ENCODE measurements at regions not wholly inside any gene's neighbourhood (a gene's known extent, or its start where the extent isn't known, plus 50 kb on each side); places are given as distances from the start of the nearest gene placed in this dataset.

- no peak for TF ChIP-seq EZH2 (IDR thresholded peaks at IDR 0.05; ENCODE audit: low read depth, unreplicated experiment)
- TF ChIP-seq NANOG (IDR thresholded peaks at IDR 0.05; ENCODE audit: borderline replicate concordance) = no peak
- TF ChIP-seq ZNF331 (CRISPR knock-in tag; IDR thresholded peaks at IDR 0.05; ENCODE audit: low read depth) = no peak
- TF ChIP-seq REST (IDR thresholded peaks at IDR 0.05; ENCODE audit: unreplicated experiment) = no peak
- TF ChIP-seq ETS1 (IDR thresholded peaks at IDR 0.05) = no peak
- TF ChIP-seq POLR2AphosphoS5 (IDR thresholded peaks at IDR 0.05; ENCODE audit: low read depth) = no peak
- TF ChIP-seq STAT1 (IDR thresholded peaks at IDR 0.05; ENCODE audit: unreplicated experiment) = no peak
These were observed 233.6 kb downstream of the SMAD2 start (continued) for GRCh38 chr18:47696870-47697269.

GRCh38 chr18:47691611-47692010 lies 238.8 kb downstream of the SMAD2 start:
- H3K27me3 Mint-ChIP-seq (ENCODE audit: insufficient read depth, low read depth, poor library complexity) = peaks cover 1% of the 10 kb centered on the region
- H3K4me2 ChIP-seq = no peak overlapping the region
- no peak for TF ChIP-seq CTCF (conservative IDR thresholded peaks at IDR 0.05; ENCODE audit: low read depth in 2 of 2)
- no peak for TF ChIP-seq ETS1 (IDR thresholded peaks at IDR 0.05)
- no peak for TF ChIP-seq ZNF114 (CRISPR knock-in tag; IDR thresholded peaks at IDR 0.05)
- TF ChIP-seq POLR2AphosphoS5 (IDR thresholded peaks at IDR 0.05; ENCODE audit: low read depth) = no peak
- TF ChIP-seq ZNF331 (CRISPR knock-in tag; IDR thresholded peaks at IDR 0.05; ENCODE audit: low read depth) = no peak
- no peak for TF ChIP-seq JUNB (IDR thresholded peaks at IDR 0.05; ENCODE audit: unreplicated experiment)
- TF ChIP-seq ZNF462 (CRISPR knock-in tag; IDR thresholded peaks at IDR 0.05) = no peak
- TF ChIP-seq EZH2 (IDR thresholded peaks at IDR 0.05; ENCODE audit: low read depth, unreplicated experiment) = no peak
- TF ChIP-seq EZH2phosphoT487 (IDR thresholded peaks at IDR 0.05; ENCODE audit: unreplicated experiment) = no peak

More at GRCh38 chr18:47691611-47692010, 238.8 kb downstream of the SMAD2 start:
- Histone ChIP-seq H2AFZ (no peak overlapping the region), H3F3A (replicated peaks; ENCODE audit: low read depth) (no peaks in the 10 kb centered on the region), H3K27me3 (ENCODE audit: insufficient read depth) (no peaks in the 10 kb centered on the region), H3K36me3 (ENCODE audit: insufficient read depth) (no peaks in the 10 kb centered on the region), H3K79me2 (replicated peaks; ENCODE audit: insufficient read depth) (no peaks in the 10 kb centered on the region), H3K9me2 (ENCODE audit: insufficient read depth) (no peaks in the 10 kb centered on the region), H4K20me1 (replicated peaks; ENCODE audit: insufficient read depth) (no peaks in the 10 kb centered on the region), H3K4me1 (ENCODE audit: insufficient read depth) (no peaks in the 10 kb centered on the region; the same call in 1 of the 2 replicates), H3K27ac (ENCODE audit: low read depth) (no peak overlapping the region), H3K4me3 (no peak overlapping the region)
- H3K27ac Mint-ChIP-seq = no peak overlapping the region
- H3K36me3 Mint-ChIP-seq (ENCODE audit: low read depth) = no peaks in the 10 kb centered on the region
- H3K4me1 Mint-ChIP-seq = peaks cover 6% of the 10 kb centered on the region; the same call in 2 of the 3 replicates
- no peaks in the 10 kb centered on the region for H3K9me3 Mint-ChIP-seq
- no peak for ATAC-seq
- no peak for DNase-seq (ENCODE audit: low spot score)
- H3K4me3 Mint-ChIP-seq = no peak overlapping the region
